B cell (primary cell): ENCODE measurements at regions not wholly inside any gene's neighbourhood (a gene's known extent, or its start where the extent isn't known, plus 50 kb on each side); places are given as distances from the start of the nearest gene placed in this dataset.
"Not testable (repeated sequence)": the region's sequence is repeated elsewhere in the genome, so short reads cannot be mapped to it uniquely, and the experiment has no call there.

Source experiments
- ATAC-seq: fragments of 200-7000 bp; cut with Tn5 transposase; one replicate; pipeline ENCODE4 v1.10.0; 2021; ENCODE audit warnings: low read depth, mild to moderate bottlenecking, moderate number of reproducible peaks, moderate library complexity
- CTCF ChIA-PET: fragments of 350-600 bp; sonication (Branson Sonifier 250); formaldehyde crosslinking; loops from one replicate; lab custom pipeline; 2021; ENCODE audit warnings: antibody characterized with exemption, inconsistent platforms; lab: Charles Lee
- POLR2A ChIA-PET: fragments of 350-600 bp; sonication (Branson Sonifier 250); formaldehyde crosslinking; loops from one replicate; lab custom pipeline; 2021; ENCODE audit warnings: antibody characterized with exemption; lab: Charles Lee
- DNase-seq: peaks from one replicate; pipeline ENCODE4 v3.0.0; 2013
- H2AFZ ChIP-seq: 2 replicates; pipeline ENCODE4 v1.6.1; 2012; ENCODE audit warnings: mild to moderate bottlenecking, low read depth, low read length; ENCODE audit not compliant: insufficient read depth, poor library complexity, severe bottlenecking
- H3K27ac ChIP-seq, 2 donors: 1 replicate in 1 of 2; 2 replicates in 1 of 2; pipeline ENCODE4 v1.5.1; 2012 to 2013; ENCODE audit warnings: low read length in 2 of 2, mild to moderate bottlenecking in 2 of 2, moderate library complexity in 1 of 2
- H3K27me3 ChIP-seq, 4 experiments: fragments of 200-600 bp in 1 of 4; sonication (generic) in 1 of 4; replicated peaks in 1 of 4; 1 replicate in 2 of 4; 2 replicates in 2 of 4; pipeline versions ENCODE4 v1.6.1 to v1.7.0; 2013 to 2016; ENCODE audit warnings: low read length in 3 of 4, mild to moderate bottlenecking in 2 of 4, mixed read lengths in 1 of 4, moderate library complexity in 1 of 4; ENCODE audit not compliant: insufficient read depth in 4 of 4, control insufficient read depth in 3 of 4; ENCODE audit errors: control extremely low read depth in 1 of 4
- H3K36me3 ChIP-seq, 2 experiments: replicated peaks in 1 of 2; 1 replicate in 1 of 2; 2 replicates in 1 of 2; pipeline versions ENCODE4 v1.6.1 to v1.7.1; 2013; ENCODE audit warnings: low read length in 1 of 2; ENCODE audit not compliant: insufficient read depth in 2 of 2, control insufficient read depth in 1 of 2; ENCODE audit errors: control extremely low read depth in 1 of 2, extremely low read depth in 1 of 2
- H3K4me1 ChIP-seq, 2 donors: fragments of 200-600 bp in 1 of 2; sonication (generic) in 1 of 2; 1 replicate in 1 of 2; 2 replicates in 1 of 2; pipeline versions ENCODE4 v1.5.1 to v1.6.1; 2013 to 2017; ENCODE audit warnings: low read length in 2 of 2; ENCODE audit not compliant: control insufficient read depth in 2 of 2, insufficient read depth in 2 of 2
- H3K4me2 ChIP-seq: replicated peaks from 2 replicates; pipeline ENCODE3; 2012; ENCODE audit warnings: mild to moderate bottlenecking, low read depth, low read length; ENCODE audit not compliant: poor library complexity, severe bottlenecking
- H3K4me3 ChIP-seq, 5 experiments: fragments of 200-600 bp in 1 of 5; sonication (generic) in 1 of 5; 1 replicate in 3 of 5; 2 replicates in 2 of 5; pipeline versions ENCODE4 v1.5.1 to v1.7.0; 2011 to 2016; ENCODE audit warnings: low read length in 4 of 5, mild to moderate bottlenecking in 4 of 5, low read depth in 2 of 5, control low read depth in 1 of 5, moderate library complexity in 1 of 5; ENCODE audit not compliant: insufficient read depth in 1 of 5; ENCODE audit errors: control extremely low read depth in 1 of 5, extremely low read depth in 1 of 5
- H3K79me2 ChIP-seq: fragments of 200-600 bp; sonication (generic); one replicate; pipeline ENCODE4 v1.6.0; 2016; ENCODE audit warnings: low read length; ENCODE audit not compliant: control insufficient read depth, insufficient read depth
- H3K9ac ChIP-seq: fragments of 200-600 bp; sonication (generic); 2 replicates; pipeline ENCODE4 v1.6.1; 2017; ENCODE audit warnings: mild to moderate bottlenecking, low read length, moderate library complexity
- H3K9me3 ChIP-seq, 3 donors: one replicate each; pipeline versions ENCODE4 v1.6.1 to v1.7.1; 2013; ENCODE audit warnings: low read length in 2 of 3; ENCODE audit not compliant: control insufficient read depth in 2 of 3, insufficient read depth in 1 of 3; ENCODE audit errors: control extremely low read depth in 1 of 3
- H4K20me1 ChIP-seq: 2 replicates; pipeline ENCODE4 v1.6.0; 2012; ENCODE audit warnings: mild to moderate bottlenecking, low read length; ENCODE audit not compliant: insufficient read depth, control insufficient read depth, poor library complexity, severe bottlenecking
- H3K27ac Mint-ChIP-seq: one replicate; pipeline ENCODE4 v1.8.0; 2021; ENCODE audit warnings: mixed read lengths
- H3K27me3 Mint-ChIP-seq: one replicate; pipeline ENCODE4 v1.8.0; 2021; ENCODE audit warnings: mixed read lengths
- H3K4me1 Mint-ChIP-seq: one replicate; pipeline ENCODE4 v1.8.0; 2021; ENCODE audit warnings: mixed read lengths
- H3K4me3 Mint-ChIP-seq: one replicate; pipeline ENCODE4 v1.8.0; 2021; ENCODE audit warnings: mixed read lengths
- H3K9me3 Mint-ChIP-seq: one replicate; pipeline ENCODE4 v1.8.0; 2022; ENCODE audit warnings: mixed read lengths; ENCODE audit not compliant: insufficient read depth
- CTCF ChIP-seq: fragments of 200-600 bp; IDR thresholded peaks from one replicate; pipeline ENCODE4 v1.8.0; 2022; ENCODE audit warnings: antibody characterized with exemption, mild to moderate bottlenecking
- EZH2 ChIP-seq: IDR thresholded peaks from 2 replicates; pipeline ENCODE4 v1.6.1; 2012; ENCODE audit warnings: borderline replicate concordance, low read depth, mild to moderate bottlenecking, moderate library complexity, low read length; ENCODE audit not compliant: insufficient read depth, poor library complexity, severe bottlenecking
- WGBS: methylation state at CpG from one replicate; pipeline ENCODE4 v1.1.5; 2013; ENCODE audit warnings: missing lambda C conversion rate; ENCODE audit not compliant: insufficient coverage; 5-methylcytosine and 5-hydroxymethylcytosine counted together
- intact Hi-C: fragments of 100-400 bp; cut with micrococcal nuclease; formaldehyde crosslinking; loops from one replicate; pipeline ENCODE4 v1.10.0; 2022

DNA sequence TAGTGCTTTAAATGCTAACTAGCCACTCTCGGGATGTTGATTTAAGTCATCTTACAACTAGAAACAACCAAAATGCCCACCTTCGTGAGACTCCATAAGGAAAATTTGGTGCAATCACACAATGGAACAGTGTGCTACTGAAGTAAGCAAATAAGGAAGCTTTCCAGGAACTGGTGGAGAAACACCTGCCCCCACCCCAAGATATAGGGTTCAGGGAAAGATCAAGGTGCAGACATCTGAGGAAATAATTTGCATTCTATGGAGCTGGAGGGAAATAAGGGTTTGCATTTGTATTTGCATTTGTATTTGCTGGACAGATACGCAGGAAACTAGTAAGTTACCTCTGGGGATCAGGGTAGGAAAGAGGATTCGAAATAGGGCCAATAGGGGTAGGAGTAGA is 90.9 kb downstream of the ACAA2 start:
- CTCF ChIA-PET, result no interaction called here
- H4K20me1 ChIP-seq, result no peaks in the 10 kb centered on the region
- no peaks in the 10 kb centered on the region for H3K36me3 ChIP-seq
- H3K4me2 ChIP-seq, result no peak overlapping the region
- TF ChIP-seq CTCF, result no peak
- no peak for TF ChIP-seq EZH2
- Mint-ChIP-seq H3K9me3 (no peaks in the 10 kb centered on the region), H3K27me3 (peaks cover 18% of the 10 kb centered on the region), H3K4me3 (no peak overlapping the region), H3K27ac (no peak overlapping the region), H3K4me1 (no peaks in the 10 kb centered on the region)
- 45% methylated on average over 2 of the region's 4 CpGs for WGBS
- POLR2A ChIA-PET, result no interaction called here
- H3K4me3 ChIP-seq, result no peak overlapping the region
- no peak overlapping the region for H3K27ac ChIP-seq
- H2AFZ ChIP-seq, result no peak overlapping the region
- no peak overlapping the region for H3K9ac ChIP-seq
- DNase-seq (no peak), ATAC-seq (no peak)
- H3K4me1 ChIP-seq, result no peaks in the 10 kb centered on the region
- intact Hi-C loops, result no loop called here
- no peaks in the 10 kb centered on the region for H3K9me3 ChIP-seq
- no peaks in the 10 kb centered on the region for H3K79me2 ChIP-seq
- H3K27me3 ChIP-seq, result peaks cover 0 to 9% (median 2%) of the 10 kb centered on the region in 4 experiments

- Mint-ChIP-seq H3K9me3 (no peaks in the 10 kb centered on the region), H3K27me3 (peaks cover 21% of the 10 kb centered on the region), H3K27ac (no peak overlapping the region), H3K4me3 (no peak overlapping the region), H3K4me1 (no peaks in the 10 kb centered on the region)
- Histone ChIP-seq H3K4me1 (no peaks in the 10 kb centered on the region), H3K9ac (no peak overlapping the region), H3K27ac (no peak overlapping the region), H3K4me2 (no peak overlapping the region), H3K9me3 (no peaks in the 10 kb centered on the region), H3K79me2 (no peaks in the 10 kb centered on the region), H3K4me3 (no peak overlapping the region), H2AFZ (no peak overlapping the region), H3K36me3 (no peaks in the 10 kb centered on the region), H3K27me3 (peaks cover 0 to 9% (median 2%) of the 10 kb centered on the region in 4 experiments), H4K20me1 (no peaks in the 10 kb centered on the region)
- ATAC-seq (no peak), DNase-seq (no peak)
- ChIA-PET CTCF (no interaction called here), POLR2A (no interaction called here)
- TF ChIP-seq EZH2, result no peak
- TF ChIP-seq CTCF, result no peak
- 90% methylated on average over 2 of the region's 3 CpGs for WGBS
- intact Hi-C loops, result no loop called here
These were observed 91.4 kb downstream of the ACAA2 start for GRCh38 chr18:49721981-49722380.

GRCh38 chr18:49720944-49721343 is 92.4 kb downstream of the ACAA2 start:
- CTCF ChIA-PET, H2AFZ ChIP-seq, intact Hi-C loops, H3K9ac ChIP-seq, H3K9me3 Mint-ChIP-seq, H4K20me1 ChIP-seq, H3K4me1 Mint-ChIP-seq, ATAC-seq, DNase-seq, H3K79me2 ChIP-seq, H3K4me3 ChIP-seq, H3K4me2 ChIP-seq, H3K4me1 ChIP-seq, H3K4me3 Mint-ChIP-seq, H3K9me3 ChIP-seq, H3K27ac ChIP-seq, POLR2A ChIA-PET, H3K27ac Mint-ChIP-seq, H3K36me3 ChIP-seq: not testable (repeated sequence)
- H3K27me3 ChIP-seq, result peaks cover 0 to 11% (median 2%) of the 10 kb centered on the region in 4 experiments
- peaks cover 21% of the 10 kb centered on the region for H3K27me3 Mint-ChIP-seq
- WGBS, result no CpG with 5 or more reads among the region's 3 CpGs
